OCI-LY7 (cell line): ENCODE measurements at regions not wholly inside any gene's neighbourhood (a gene's known extent, or its start where the extent isn't known, plus 50 kb on each side); places are given as distances from the start of the nearest gene placed in this dataset.

Experiments used
- BruUV-seq: library from RNA; stranded (reverse); fragments of 400-500 nt; replicated peaks from 2 replicates; lab custom pipeline; 2021; lab: Mats Ljungman, UMichigan
- CTCF ChIA-PET: fragments of 300-600 bp; sonication (Branson Sonifier 250); formaldehyde crosslinking; loops from one replicate; lab custom pipeline; 2022; ENCODE audit warnings: antibody characterized with exemption; ENCODE audit not compliant: unreplicated experiment; lab: Charles Lee
- POLR2A ChIA-PET: fragments of 300-600 bp; sonication (Branson Sonifier 250); formaldehyde crosslinking; loops from one replicate; lab custom pipeline; 2022; ENCODE audit warnings: antibody characterized with exemption; lab: Charles Lee
- DNase-seq: peaks from one replicate; pipeline ENCODE4 v3.0.0-alpha.2; 2015; ENCODE audit warnings: low spot score
- H2AFZ ChIP-seq: fragments of 200-600 bp; sonication (generic), shearing (Covaris generic); 2 replicates; pipeline ENCODE4 v1.6.1; 2014; ENCODE audit warnings: mild to moderate bottlenecking, antibody characterized with exemption, low read length, moderate library complexity
- H3K27ac ChIP-seq: fragments of 200-600 bp; sonication (generic); 2 replicates; pipeline ENCODE4 v1.5.1; 2014; ENCODE audit warnings: mixed run types, low read depth, mild to moderate bottlenecking, moderate library complexity, low read length, inconsistent platforms; ENCODE audit not compliant: poor library complexity, severe bottlenecking
- H3K36me3 ChIP-seq: fragments of 200-600 bp; sonication (generic); 2 replicates; pipeline ENCODE4 v1.6.1; 2014; ENCODE audit warnings: mild to moderate bottlenecking, antibody characterized with exemption, low read length, moderate library complexity, mixed read lengths; ENCODE audit not compliant: insufficient read depth
- H3K4me1 ChIP-seq: fragments of 200-600 bp; sonication (generic); 2 replicates; pipeline ENCODE4 v1.5.1; 2014; ENCODE audit warnings: mild to moderate bottlenecking, low read length; ENCODE audit not compliant: insufficient read depth, poor library complexity, severe bottlenecking
- H3K4me2 ChIP-seq: fragments of 200-600 bp; sonication (generic); 2 replicates; pipeline ENCODE4 v1.6.1; 2014; ENCODE audit warnings: mild to moderate bottlenecking, low read length
- H3K4me3 ChIP-seq: fragments of 200-600 bp; sonication (generic); 2 replicates; pipeline ENCODE4 v1.5.1; 2014; ENCODE audit warnings: mild to moderate bottlenecking, low read depth, low read length; ENCODE audit not compliant: poor library complexity, severe bottlenecking
- H3K79me2 ChIP-seq: fragments of 200-600 bp; sonication (generic); 2 replicates; pipeline ENCODE4 v1.6.1; 2016; ENCODE audit warnings: low read depth, mild to moderate bottlenecking, low read length, moderate library complexity, mixed read lengths; ENCODE audit not compliant: insufficient read depth
- H3K9me2 ChIP-seq: fragments of 200-600 bp; sonication (generic); 2 replicates; pipeline ENCODE4 v1.6.1; 2016; ENCODE audit warnings: mild to moderate bottlenecking, low read length, mixed read lengths; ENCODE audit not compliant: insufficient read depth
- H3K9me3 ChIP-seq: fragments of 200-600 bp; sonication (generic); 2 replicates; pipeline ENCODE4 v1.6.1; 2014; ENCODE audit warnings: mild to moderate bottlenecking, mixed run types, low read length, mixed read lengths
- H4K20me1 ChIP-seq: fragments of 200-600 bp; sonication (generic); 2 replicates; pipeline ENCODE4 v1.6.1; 2014; ENCODE audit warnings: mild to moderate bottlenecking, antibody characterized with exemption, low read length, moderate library complexity, mixed read lengths; ENCODE audit not compliant: insufficient read depth
- CTCF ChIP-seq: fragments of 200-600 bp; sonication (generic); conservative IDR thresholded peaks from 2 replicates; pipeline ENCODE4 v1.5.1; 2014; ENCODE audit warnings: mild to moderate bottlenecking, antibody characterized with exemption, low read length, moderate library complexity, mixed read lengths
- EZH2phosphoT487 ChIP-seq: fragments of 200-600 bp; sonication (generic); IDR thresholded peaks from 2 replicates; pipeline ENCODE4 v1.6.1; 2018; ENCODE audit warnings: low read depth, borderline replicate concordance, mild to moderate bottlenecking, mixed run types, antibody characterized with exemption, low read length, moderate library complexity, mixed read lengths
- intact Hi-C: fragments of 100-400 bp; cut with micrococcal nuclease; formaldehyde crosslinking; loops from one replicate; pipeline ENCODE4 v1.10.0; 2022; ENCODE audit not compliant: unreplicated experiment

GRCh38 chr5:173468821-173469251 is 140.6 kb upstream of the STC2 start:
- BruUV-seq = no TSS peak
- POLR2A ChIA-PET = no interaction called here
- Histone ChIP-seq H3K9me2 (no peaks in the 10 kb centered on the region), H3K79me2 (no peaks in the 10 kb centered on the region), H3K36me3 (no peaks in the 10 kb centered on the region), H3K9me3 (0 out of 2 replicates have a peak, but pooled peaks cover 8% of the 10 kb centered on the region), H2AFZ (no peak overlapping the region), H3K4me2 (no peak overlapping the region), H3K4me3 (no peak overlapping the region), H3K4me1 (no peaks in the 10 kb centered on the region), H4K20me1 (no peaks in the 10 kb centered on the region), H3K27ac (no peak overlapping the region)
- TF ChIP-seq CTCF = no peak
- no peak for TF ChIP-seq EZH2phosphoT487
- intact Hi-C loops = no loop called here
- CTCF ChIA-PET = no interaction called here
- no peak for DNase-seq

- 0 out of 2 replicates have a peak, but pooled peaks cover 8% of the 10 kb centered on the region for H3K9me3 ChIP-seq
- no peak overlapping the region for H2AFZ ChIP-seq
- H3K27ac ChIP-seq = no peak overlapping the region
- H3K4me3 ChIP-seq = no peak overlapping the region
- no TSS peak for BruUV-seq
- H3K36me3 ChIP-seq = no peaks in the 10 kb centered on the region
- H3K4me2 ChIP-seq = no peak overlapping the region
- no peaks in the 10 kb centered on the region for H3K4me1 ChIP-seq
- H3K9me2 ChIP-seq = no peaks in the 10 kb centered on the region
- CTCF ChIA-PET = no interaction called here
- no peaks in the 10 kb centered on the region for H3K79me2 ChIP-seq
- POLR2A ChIA-PET = no interaction called here
- intact Hi-C loops = no loop called here
- DNase-seq = no peak
- H4K20me1 ChIP-seq = no peaks in the 10 kb centered on the region
- TF ChIP-seq CTCF (no peak), EZH2phosphoT487 (no peak)
These were observed 138.0 kb upstream of the STC2 start for GRCh38 chr5:173466227-173466626.

- Histone ChIP-seq H3K79me2 (no peaks in the 10 kb centered on the region), H3K4me1 (no peaks in the 10 kb centered on the region), H3K9me2 (no peaks in the 10 kb centered on the region), H3K36me3 (no peaks in the 10 kb centered on the region), H3K27ac (no peak overlapping the region), H3K4me3 (no peak overlapping the region), H2AFZ (no peak overlapping the region), H3K4me2 (no peak overlapping the region), H3K9me3 (0 out of 2 replicates have a peak, but pooled peaks cover 8% of the 10 kb centered on the region), H4K20me1 (no peaks in the 10 kb centered on the region)
- no peak for DNase-seq
- ChIA-PET POLR2A (interaction anchor here (0.5 kb wide), 1 partner anchor 70 kb away, joined by 4 read pairs; no protein-coding TSS in a partner anchor), CTCF (no interaction called here)
- intact Hi-C loops = no loop called here
- BruUV-seq = no TSS peak
- TF ChIP-seq CTCF (no peak), EZH2phosphoT487 (no peak)
These were observed 136.6 kb upstream of the STC2 start for GRCh38 chr5:173464813-173465212.
